ENCODE measurements at regions not wholly inside any gene's neighbourhood (a gene's known extent, or its start where the extent isn't known, plus 50 kb on each side); places are given as distances from the start of the nearest gene placed in this dataset.

DNA sequence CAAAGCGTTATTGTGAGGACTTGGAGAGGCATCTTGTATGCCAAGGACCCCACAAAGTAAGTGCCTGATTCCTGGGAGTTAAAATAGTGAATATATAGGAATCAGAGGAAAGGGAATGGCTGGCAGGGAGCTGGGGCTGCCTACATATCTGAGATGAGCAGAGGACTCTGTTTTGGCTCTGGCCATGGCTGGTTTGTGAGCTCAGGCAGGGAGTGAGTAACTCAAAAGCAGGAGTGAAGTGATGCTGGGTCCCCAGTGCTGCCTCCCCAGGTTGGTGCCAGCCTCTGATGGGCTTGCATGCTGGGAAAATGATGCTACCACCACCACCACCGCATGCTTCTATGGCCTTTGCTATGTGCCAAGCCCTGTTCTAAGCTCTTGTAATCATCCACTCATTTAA lies 246.0 kb upstream of the MVB12B start:
- 0% methylated on average over 2 of the region's 2 CpGs for WGBS (ENCODE audit: insufficient coverage, low coverage, missing lambda C conversion rate)
- H3K9me1 ChIP-seq (ENCODE audit: control insufficient read depth, insufficient read depth, low read length), result no peaks in the 10 kb centered on the region
- H3K4me3 ChIP-seq, result no peak overlapping the region
- H3K36me3 ChIP-seq (ENCODE audit: control insufficient read depth, insufficient read depth, low read length), result no peaks in the 10 kb centered on the region
- no peaks in the 10 kb centered on the region for H3K4me1 ChIP-seq (replicated peaks in 1 of 2; ENCODE audit: control insufficient read depth in 2 of 2, insufficient read depth in 2 of 2, low read length in 2 of 2)
- in situ Hi-C loops (cut with MboI) (no loop called here), intact Hi-C loops (cut with micrococcal nuclease) (no loop called here)
- no peak overlapping the region for H3K27ac ChIP-seq (ENCODE audit: extremely low read depth, low read depth, low read length)
- no peak for DNase-seq (ENCODE audit: extremely low read depth in 1 of 4, low spot score in 3 of 4)
- no TSS peak for BruUV-seq (replicated peaks)
- no peaks in the 10 kb centered on the region for H3K79me2 ChIP-seq (ENCODE audit: control insufficient read depth, insufficient read depth, low read length)
- H2AFZ ChIP-seq (ENCODE audit: low read depth, low read length), result no peak overlapping the region
- no peaks in the 10 kb centered on the region for H4K20me1 ChIP-seq (replicated peaks; ENCODE audit: control insufficient read depth, insufficient read depth, low read length)
- no peaks in the 10 kb centered on the region for H3K27me3 ChIP-seq (ENCODE audit: control insufficient read depth in 2 of 2, insufficient read depth in 2 of 2, low read length in 2 of 2)
- no peak overlapping the region for H3K4me2 ChIP-seq (ENCODE audit: insufficient read depth, low read length)
- H3K9ac ChIP-seq (ENCODE audit: insufficient read depth in 1 of 2, low read depth in 2 of 2, low read length in 2 of 2), result no peak overlapping the region
- ATAC-seq, result no peak
- H3K9me3 ChIP-seq (replicated peaks; ENCODE audit: control insufficient read depth, insufficient read depth, low read depth, low read length), result no peaks in the 10 kb centered on the region
- ChIA-PET POLR2A (no interaction called here), CTCF (ENCODE audit: low intra/inter-chr PET ratio) (no interaction called here)
- no peak for FAIRE-seq
- TF ChIP-seq POLR2AphosphoS5 (IDR thresholded peaks at IDR 0.05; ENCODE audit: control insufficient read depth, insufficient read depth, low read depth, low read length) (no peak), ILF3 (IDR thresholded peaks at IDR 0.05; ENCODE audit: borderline replicate concordance) (no peak), SIRT6 (IDR thresholded peaks at IDR 0.05; ENCODE audit: low read depth, low read length) (no peak)
- TF ChIP-seq, protein P1, sequence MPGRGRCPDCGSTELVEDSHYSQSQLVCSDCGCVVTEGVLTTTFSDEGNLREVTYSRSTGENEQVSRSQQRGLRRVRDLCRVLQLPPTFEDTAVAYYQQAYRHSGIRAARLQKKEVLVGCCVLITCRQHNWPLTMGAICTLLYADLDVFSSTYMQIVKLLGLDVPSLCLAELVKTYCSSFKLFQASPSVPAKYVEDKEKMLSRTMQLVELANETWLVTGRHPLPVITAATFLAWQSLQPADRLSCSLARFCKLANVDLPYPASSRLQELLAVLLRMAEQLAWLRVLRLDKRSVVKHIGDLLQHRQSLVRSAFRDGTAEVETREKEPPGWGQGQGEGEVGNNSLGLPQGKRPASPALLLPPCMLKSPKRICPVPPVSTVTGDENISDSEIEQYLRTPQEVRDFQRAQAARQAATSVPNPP (IDR thresholded peaks at IDR 0.05; ENCODE audit: borderline replicate concordance, insufficient read depth, insufficient read length), result no peak
- TF ChIP-seq, protein P2, sequence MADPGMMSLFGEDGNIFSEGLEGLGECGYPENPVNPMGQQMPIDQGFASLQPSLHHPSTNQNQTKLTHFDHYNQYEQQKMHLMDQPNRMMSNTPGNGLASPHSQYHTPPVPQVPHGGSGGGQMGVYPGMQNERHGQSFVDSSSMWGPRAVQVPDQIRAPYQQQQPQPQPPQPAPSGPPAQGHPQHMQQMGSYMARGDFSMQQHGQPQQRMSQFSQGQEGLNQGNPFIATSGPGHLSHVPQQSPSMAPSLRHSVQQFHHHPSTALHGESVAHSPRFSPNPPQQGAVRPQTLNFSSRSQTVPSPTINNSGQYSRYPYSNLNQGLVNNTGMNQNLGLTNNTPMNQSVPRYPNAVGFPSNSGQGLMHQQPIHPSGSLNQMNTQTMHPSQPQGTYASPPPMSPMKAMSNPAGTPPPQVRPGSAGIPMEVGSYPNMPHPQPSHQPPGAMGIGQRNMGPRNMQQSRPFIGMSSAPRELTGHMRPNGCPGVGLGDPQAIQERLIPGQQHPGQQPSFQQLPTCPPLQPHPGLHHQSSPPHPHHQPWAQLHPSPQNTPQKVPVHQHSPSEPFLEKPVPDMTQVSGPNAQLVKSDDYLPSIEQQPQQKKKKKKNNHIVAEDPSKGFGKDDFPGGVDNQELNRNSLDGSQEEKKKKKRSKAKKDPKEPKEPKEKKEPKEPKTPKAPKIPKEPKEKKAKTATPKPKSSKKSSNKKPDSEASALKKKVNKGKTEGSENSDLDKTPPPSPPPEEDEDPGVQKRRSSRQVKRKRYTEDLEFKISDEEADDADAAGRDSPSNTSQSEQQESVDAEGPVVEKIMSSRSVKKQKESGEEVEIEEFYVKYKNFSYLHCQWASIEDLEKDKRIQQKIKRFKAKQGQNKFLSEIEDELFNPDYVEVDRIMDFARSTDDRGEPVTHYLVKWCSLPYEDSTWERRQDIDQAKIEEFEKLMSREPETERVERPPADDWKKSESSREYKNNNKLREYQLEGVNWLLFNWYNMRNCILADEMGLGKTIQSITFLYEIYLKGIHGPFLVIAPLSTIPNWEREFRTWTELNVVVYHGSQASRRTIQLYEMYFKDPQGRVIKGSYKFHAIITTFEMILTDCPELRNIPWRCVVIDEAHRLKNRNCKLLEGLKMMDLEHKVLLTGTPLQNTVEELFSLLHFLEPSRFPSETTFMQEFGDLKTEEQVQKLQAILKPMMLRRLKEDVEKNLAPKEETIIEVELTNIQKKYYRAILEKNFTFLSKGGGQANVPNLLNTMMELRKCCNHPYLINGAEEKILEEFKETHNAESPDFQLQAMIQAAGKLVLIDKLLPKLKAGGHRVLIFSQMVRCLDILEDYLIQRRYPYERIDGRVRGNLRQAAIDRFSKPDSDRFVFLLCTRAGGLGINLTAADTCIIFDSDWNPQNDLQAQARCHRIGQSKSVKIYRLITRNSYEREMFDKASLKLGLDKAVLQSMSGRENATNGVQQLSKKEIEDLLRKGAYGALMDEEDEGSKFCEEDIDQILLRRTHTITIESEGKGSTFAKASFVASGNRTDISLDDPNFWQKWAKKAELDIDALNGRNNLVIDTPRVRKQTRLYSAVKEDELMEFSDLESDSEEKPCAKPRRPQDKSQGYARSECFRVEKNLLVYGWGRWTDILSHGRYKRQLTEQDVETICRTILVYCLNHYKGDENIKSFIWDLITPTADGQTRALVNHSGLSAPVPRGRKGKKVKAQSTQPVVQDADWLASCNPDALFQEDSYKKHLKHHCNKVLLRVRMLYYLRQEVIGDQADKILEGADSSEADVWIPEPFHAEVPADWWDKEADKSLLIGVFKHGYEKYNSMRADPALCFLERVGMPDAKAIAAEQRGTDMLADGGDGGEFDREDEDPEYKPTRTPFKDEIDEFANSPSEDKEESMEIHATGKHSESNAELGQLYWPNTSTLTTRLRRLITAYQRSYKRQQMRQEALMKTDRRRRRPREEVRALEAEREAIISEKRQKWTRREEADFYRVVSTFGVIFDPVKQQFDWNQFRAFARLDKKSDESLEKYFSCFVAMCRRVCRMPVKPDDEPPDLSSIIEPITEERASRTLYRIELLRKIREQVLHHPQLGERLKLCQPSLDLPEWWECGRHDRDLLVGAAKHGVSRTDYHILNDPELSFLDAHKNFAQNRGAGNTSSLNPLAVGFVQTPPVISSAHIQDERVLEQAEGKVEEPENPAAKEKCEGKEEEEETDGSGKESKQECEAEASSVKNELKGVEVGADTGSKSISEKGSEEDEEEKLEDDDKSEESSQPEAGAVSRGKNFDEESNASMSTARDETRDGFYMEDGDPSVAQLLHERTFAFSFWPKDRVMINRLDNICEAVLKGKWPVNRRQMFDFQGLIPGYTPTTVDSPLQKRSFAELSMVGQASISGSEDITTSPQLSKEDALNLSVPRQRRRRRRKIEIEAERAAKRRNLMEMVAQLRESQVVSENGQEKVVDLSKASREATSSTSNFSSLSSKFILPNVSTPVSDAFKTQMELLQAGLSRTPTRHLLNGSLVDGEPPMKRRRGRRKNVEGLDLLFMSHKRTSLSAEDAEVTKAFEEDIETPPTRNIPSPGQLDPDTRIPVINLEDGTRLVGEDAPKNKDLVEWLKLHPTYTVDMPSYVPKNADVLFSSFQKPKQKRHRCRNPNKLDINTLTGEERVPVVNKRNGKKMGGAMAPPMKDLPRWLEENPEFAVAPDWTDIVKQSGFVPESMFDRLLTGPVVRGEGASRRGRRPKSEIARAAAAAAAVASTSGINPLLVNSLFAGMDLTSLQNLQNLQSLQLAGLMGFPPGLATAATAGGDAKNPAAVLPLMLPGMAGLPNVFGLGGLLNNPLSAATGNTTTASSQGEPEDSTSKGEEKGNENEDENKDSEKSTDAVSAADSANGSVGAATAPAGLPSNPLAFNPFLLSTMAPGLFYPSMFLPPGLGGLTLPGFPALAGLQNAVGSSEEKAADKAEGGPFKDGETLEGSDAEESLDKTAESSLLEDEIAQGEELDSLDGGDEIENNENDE (IDR thresholded peaks at IDR 0.05; ENCODE audit: low read depth, low read length), result no peak

Data from K562 (cell line).